GM12878 (cell line): ENCODE measurements at regions not wholly inside any gene's neighbourhood (a gene's known extent, or its start where the extent isn't known, plus 50 kb on each side); places are given as distances from the start of the nearest gene placed in this dataset.

ENCODE experiments used
- ATAC-seq: fragments of 200-7000 bp; cut with Tn5 transposase; 3 replicates; pipeline ENCODE4 v1.9.1; 2020; ENCODE audit warnings: mild to moderate bottlenecking, moderate library complexity
- BruUV-seq: library from RNA; stranded (reverse); fragments of 400-500 nt; replicated peaks from 2 replicates; lab custom pipeline; 2021; lab: Mats Ljungman, UMichigan
- CTCF ChIA-PET: fragments of 300-600 bp; sonication (Branson Sonifier 250); formaldehyde crosslinking; extraction: SDS; loops from one replicate; lab custom pipeline; 2021; ENCODE audit warnings: inconsistent platforms; lab: Yijun Ruan, JAX
- POLR2A ChIA-PET: fragments of 350-600 bp; formaldehyde crosslinking; extraction: SDS; loops from one replicate; lab custom pipeline; 2021; ENCODE audit warnings: inconsistent platforms; lab: Charles Lee
- RAD21 ChIA-PET: fragments of 300-600 bp; sonication (Branson Sonifier 250); formaldehyde crosslinking; loops from one replicate; lab custom pipeline; 2023; ENCODE audit warnings: antibody characterized with exemption; ENCODE audit not compliant: unreplicated experiment; lab: Charles Lee
- SMC1A ChIA-PET: fragments of 300-600 bp; sonication (Branson Sonifier 250); formaldehyde crosslinking; loops from one replicate; lab custom pipeline; 2023; ENCODE audit not compliant: unreplicated experiment, uncharacterized antibody; lab: Charles Lee
- DNase-seq: peaks from one replicate; pipeline ENCODE4 v3.0.0-alpha.2; 2011; ENCODE audit warnings: low read depth, low spot score
- FAIRE-seq: peaks from 3 replicates; lab custom pipeline; 2011; peaks lifted over from hg19 to GRCh38; lab: Jason Lieb, UNC
- H2AFZ ChIP-seq: 2 replicates; pipeline ENCODE4 v1.6.0; 2011; ENCODE audit warnings: low read depth, low read length, control low read depth; ENCODE audit not compliant: control insufficient read depth
- H3K27ac ChIP-seq: 2 replicates; pipeline ENCODE4 v1.5.1; 2011; ENCODE audit warnings: control low read depth; ENCODE audit not compliant: control insufficient read depth, insufficient read depth
- H3K27me3 ChIP-seq, 2 experiments: replicated peaks in 1 of 2; 2 replicates each; pipeline versions ENCODE4 v1.6.0 to v1.6.1; 2011; ENCODE audit warnings: low read length in 1 of 2; ENCODE audit not compliant: control insufficient read depth in 2 of 2, insufficient read depth in 2 of 2
- H3K36me3 ChIP-seq, 2 experiments: 2 replicates each; pipeline ENCODE4 v1.5.1; 2011; ENCODE audit warnings: low read length in 1 of 2; ENCODE audit not compliant: control insufficient read depth in 2 of 2, insufficient read depth in 2 of 2
- H3K4me1 ChIP-seq: 2 replicates; pipeline ENCODE4 v1.6.1; 2011; ENCODE audit warnings: mild to moderate bottlenecking, low read length, moderate library complexity, mixed read lengths; ENCODE audit not compliant: control insufficient read depth, insufficient read depth
- H3K4me2 ChIP-seq: 2 replicates; pipeline ENCODE4 v1.6.0; 2011; ENCODE audit warnings: control low read depth; ENCODE audit not compliant: control insufficient read depth, insufficient read depth
- H3K4me3 ChIP-seq: fragments of 200-600 bp; sonication (generic); 2 replicates; pipeline ENCODE4 v1.5.1; 2016
- H3K79me2 ChIP-seq: 2 replicates; pipeline ENCODE4 v1.6.0; 2011; ENCODE audit warnings: low read length; ENCODE audit not compliant: control insufficient read depth, insufficient read depth
- H3K9ac ChIP-seq: 2 replicates; pipeline ENCODE4 v1.8.0; 2011; ENCODE audit warnings: low read length, control low read depth, mixed read lengths; ENCODE audit not compliant: control insufficient read depth, insufficient read depth
- H3K9me3 ChIP-seq: replicated peaks from 3 replicates; pipeline ENCODE4 v1.5.1; 2011; ENCODE audit warnings: mild to moderate bottlenecking, low read length; ENCODE audit not compliant: control insufficient read depth, insufficient read depth
- H4K20me1 ChIP-seq: 2 replicates; pipeline ENCODE4 v1.6.0; 2011; ENCODE audit not compliant: control insufficient read depth, insufficient read depth
- BACH1 ChIP-seq: fragments of 450-650 bp; IDR thresholded peaks from 2 replicates; pipeline ENCODE4 v1.6.1; 2017; ENCODE audit warnings: mild to moderate bottlenecking, borderline replicate concordance
- BRCA1 ChIP-seq: IDR thresholded peaks from 2 replicates; pipeline ENCODE4 v1.6.1; 2011; ENCODE audit warnings: low read depth, low read length, improper control_type of control experiment
- CBX5 ChIP-seq: sonication (generic); IDR thresholded peaks from 2 replicates; pipeline ENCODE4 v1.6.1; 2016; ENCODE audit warnings: low read depth, moderate library complexity, mild to moderate bottlenecking, inconsistent platforms
- EGR1 ChIP-seq, 2 experiments: IDR thresholded peaks; 1 replicate in 1 of 2; 2 replicates in 1 of 2; pipeline ENCODE4 v1.6.1; 2011 to 2012; ENCODE audit warnings: low read depth in 2 of 2, low read length in 2 of 2, borderline replicate concordance in 1 of 2, mild to moderate bottlenecking in 1 of 2, moderate library complexity in 1 of 2
- EZH2 ChIP-seq: IDR thresholded peaks from 2 replicates; pipeline ENCODE4 v1.6.1; 2012; ENCODE audit warnings: low read depth, mild to moderate bottlenecking, control low read depth, inconsistent platforms, low read length, borderline replicate concordance; ENCODE audit not compliant: control insufficient read depth
- NFYA ChIP-seq: IDR thresholded peaks from 2 replicates; pipeline ENCODE4 v1.6.1; 2011; ENCODE audit warnings: low read depth, mild to moderate bottlenecking, low read length, improper control_type of control experiment, borderline replicate concordance
- NKRF ChIP-seq: fragments of 450-650 bp; conservative IDR thresholded peaks from 2 replicates; pipeline ENCODE4 v1.6.1; 2017; ENCODE audit warnings: mild to moderate bottlenecking, moderate library complexity
- RB1 ChIP-seq: fragments of 450-650 bp; formaldehyde crosslinking; IDR thresholded peaks from 2 replicates; pipeline ENCODE4 v1.6.1; 2017; ENCODE audit warnings: mild to moderate bottlenecking, borderline replicate concordance
- RUNX3 ChIP-seq: IDR thresholded peaks from 2 replicates; pipeline ENCODE4 v1.6.1; 2012; ENCODE audit warnings: low read length, inconsistent platforms
- SMC3 ChIP-seq: IDR thresholded peaks from 2 replicates; pipeline ENCODE4 v1.6.1; 2011; ENCODE audit warnings: low read length, improper control_type of control experiment, borderline replicate concordance
- SP1 ChIP-seq: IDR thresholded peaks from one replicate; pipeline ENCODE4 v1.6.1; 2011; ENCODE audit warnings: low read depth, low read length
- SRF ChIP-seq, 2 experiments: IDR thresholded peaks; 2 replicates each; pipeline ENCODE4 v1.6.1; 2011; ENCODE audit warnings: low read depth in 2 of 2, low read length in 2 of 2, mild to moderate bottlenecking in 1 of 2, moderate library complexity in 1 of 2
- TCF3 ChIP-seq: IDR thresholded peaks from 2 replicates; pipeline ENCODE4 v1.6.1; 2012; ENCODE audit warnings: low read depth, mild to moderate bottlenecking, low read length, borderline replicate concordance; ENCODE audit not compliant: insufficient read depth
- ZZZ3 ChIP-seq: IDR thresholded peaks from 2 replicates; pipeline ENCODE4 v1.6.1; 2011; ENCODE audit warnings: low read depth; ENCODE audit not compliant: control insufficient read depth, insufficient read length
- WGBS: methylation state at CpG from one replicate; pipeline ENCODE4 v1.1.6; 2016; ENCODE audit warnings: low lambda C conversion rate; ENCODE audit not compliant: insufficient replicate concordance, insufficient coverage; ENCODE audit errors: missing lambda C conversion rate; 5-methylcytosine and 5-hydroxymethylcytosine counted together
- in situ Hi-C: fragments of 300-500 bp; cut with MboI; formaldehyde crosslinking; loops from 9 replicates; pipeline ENCODE4 v1.14.3; 2018; ENCODE audit warnings: mixed read lengths
- intact Hi-C: fragments of 100-400 bp; cut with micrococcal nuclease; formaldehyde crosslinking; loops from one replicate; pipeline ENCODE4 v1.14.2; 2022; ENCODE audit not compliant: unreplicated experiment
- TF ChIP-seq, protein P1 (sequence below): fragments of 450-650 bp; IDR thresholded peaks from 2 replicates; pipeline ENCODE4 v1.6.1; 2017; ENCODE audit warnings: borderline replicate concordance
- TF ChIP-seq, protein P2 (sequence below): fragments of 450-650 bp; IDR thresholded peaks from 2 replicates; pipeline ENCODE4 v1.6.1; 2018; ENCODE audit warnings: mild to moderate bottlenecking, low read depth, moderate library complexity; ENCODE audit not compliant: partially characterized antibody
- TF ChIP-seq, protein P3 (sequence below): IDR thresholded peaks from 2 replicates; pipeline ENCODE4 v1.6.1; 2012; ENCODE audit warnings: low read depth, low read length, improper control_type of control experiment

- ATAC-seq (no peak), FAIRE-seq (no peak), DNase-seq (no peak)
- H3K27me3 ChIP-seq, result no peaks in the 10 kb centered on the region
- BruUV-seq, result no TSS peak
- no peak overlapping the region for H3K27ac ChIP-seq
- H2AFZ ChIP-seq, result no peak overlapping the region
- CTCF ChIA-PET, result no interaction called here
- intact Hi-C loops, result no loop called here
- in situ Hi-C loops, result no loop called here
- 18% methylated on average over 3 of the region's 3 CpGs for WGBS
- H3K9ac ChIP-seq, result no peak overlapping the region
- no peaks in the 10 kb centered on the region for H3K36me3 ChIP-seq
- H3K4me3 ChIP-seq, result no peak overlapping the region
- H4K20me1 ChIP-seq, result no peaks in the 10 kb centered on the region
- H3K9me3 ChIP-seq, result no peaks in the 10 kb centered on the region
- RAD21 ChIA-PET, result no interaction called here
- H3K79me2 ChIP-seq, result no peaks in the 10 kb centered on the region
- SMC1A ChIA-PET, result no interaction called here
- H3K4me1 ChIP-seq, result no peaks in the 10 kb centered on the region
- POLR2A ChIA-PET, result no interaction called here
- H3K4me2 ChIP-seq, result no peak overlapping the region
- no peak for TF ChIP-seq NKRF
- no peak for TF ChIP-seq RUNX3
- no peak for TF ChIP-seq CBX5
- TF ChIP-seq EZH2, result no peak
- TF ChIP-seq BRCA1, result no peak
- TF ChIP-seq TCF3, result no peak
- TF ChIP-seq, protein P1, sequence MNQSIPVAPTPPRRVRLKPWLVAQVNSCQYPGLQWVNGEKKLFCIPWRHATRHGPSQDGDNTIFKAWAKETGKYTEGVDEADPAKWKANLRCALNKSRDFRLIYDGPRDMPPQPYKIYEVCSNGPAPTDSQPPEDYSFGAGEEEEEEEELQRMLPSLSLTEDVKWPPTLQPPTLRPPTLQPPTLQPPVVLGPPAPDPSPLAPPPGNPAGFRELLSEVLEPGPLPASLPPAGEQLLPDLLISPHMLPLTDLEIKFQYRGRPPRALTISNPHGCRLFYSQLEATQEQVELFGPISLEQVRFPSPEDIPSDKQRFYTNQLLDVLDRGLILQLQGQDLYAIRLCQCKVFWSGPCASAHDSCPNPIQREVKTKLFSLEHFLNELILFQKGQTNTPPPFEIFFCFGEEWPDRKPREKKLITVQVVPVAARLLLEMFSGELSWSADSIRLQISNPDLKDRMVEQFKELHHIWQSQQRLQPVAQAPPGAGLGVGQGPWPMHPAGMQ, result no peak
- TF ChIP-seq, protein P2, sequence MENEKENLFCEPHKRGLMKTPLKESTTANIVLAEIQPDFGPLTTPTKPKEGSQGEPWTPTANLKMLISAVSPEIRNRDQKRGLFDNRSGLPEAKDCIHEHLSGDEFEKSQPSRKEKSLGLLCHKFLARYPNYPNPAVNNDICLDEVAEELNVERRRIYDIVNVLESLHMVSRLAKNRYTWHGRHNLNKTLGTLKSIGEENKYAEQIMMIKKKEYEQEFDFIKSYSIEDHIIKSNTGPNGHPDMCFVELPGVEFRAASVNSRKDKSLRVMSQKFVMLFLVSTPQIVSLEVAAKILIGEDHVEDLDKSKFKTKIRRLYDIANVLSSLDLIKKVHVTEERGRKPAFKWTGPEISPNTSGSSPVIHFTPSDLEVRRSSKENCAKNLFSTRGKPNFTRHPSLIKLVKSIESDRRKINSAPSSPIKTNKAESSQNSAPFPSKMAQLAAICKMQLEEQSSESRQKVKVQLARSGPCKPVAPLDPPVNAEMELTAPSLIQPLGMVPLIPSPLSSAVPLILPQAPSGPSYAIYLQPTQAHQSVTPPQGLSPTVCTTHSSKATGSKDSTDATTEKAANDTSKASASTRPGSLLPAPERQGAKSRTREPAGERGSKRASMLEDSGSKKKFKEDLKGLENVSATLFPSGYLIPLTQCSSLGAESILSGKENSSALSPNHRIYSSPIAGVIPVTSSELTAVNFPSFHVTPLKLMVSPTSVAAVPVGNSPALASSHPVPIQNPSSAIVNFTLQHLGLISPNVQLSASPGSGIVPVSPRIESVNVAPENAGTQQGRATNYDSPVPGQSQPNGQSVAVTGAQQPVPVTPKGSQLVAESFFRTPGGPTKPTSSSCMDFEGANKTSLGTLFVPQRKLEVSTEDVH, result no peak
- TF ChIP-seq SP1, result no peak
- TF ChIP-seq RB1, result no peak
- TF ChIP-seq BACH1, result no peak
- no peak for TF ChIP-seq ZZZ3
- TF ChIP-seq EGR1 (IDR thresholded peaks at IDR 0.05; ENCODE audit: borderline replicate concordance in 1 of 2, low read depth in 2 of 2, low read length in 2 of 2), result no peak
- TF ChIP-seq, protein P3, sequence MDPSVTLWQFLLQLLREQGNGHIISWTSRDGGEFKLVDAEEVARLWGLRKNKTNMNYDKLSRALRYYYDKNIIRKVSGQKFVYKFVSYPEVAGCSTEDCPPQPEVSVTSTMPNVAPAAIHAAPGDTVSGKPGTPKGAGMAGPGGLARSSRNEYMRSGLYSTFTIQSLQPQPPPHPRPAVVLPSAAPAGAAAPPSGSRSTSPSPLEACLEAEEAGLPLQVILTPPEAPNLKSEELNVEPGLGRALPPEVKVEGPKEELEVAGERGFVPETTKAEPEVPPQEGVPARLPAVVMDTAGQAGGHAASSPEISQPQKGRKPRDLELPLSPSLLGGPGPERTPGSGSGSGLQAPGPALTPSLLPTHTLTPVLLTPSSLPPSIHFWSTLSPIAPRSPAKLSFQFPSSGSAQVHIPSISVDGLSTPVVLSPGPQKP, result no peak
- TF ChIP-seq NFYA, result no peak
- TF ChIP-seq SRF (IDR thresholded peaks at IDR 0.05; ENCODE audit: low read depth in 2 of 2, low read length in 2 of 2), result no peak
- TF ChIP-seq SMC3, result no peak
These were observed 153.8 kb downstream of the LRIG3 start for GRCh38 chr12:58766513-58766870.
